Stimulated activated CD4-positive, alpha-beta T cell treated with anti-CD3 and anti-CD28 coated beads, Interleukin-12 subunit alpha, Interleukin-12 subunit beta, amount 100 ng/mL, for 24 hours (primary cell): ENCODE measurements at regions not wholly inside any gene's neighbourhood (a gene's known extent, or its start where the extent isn't known, plus 50 kb on each side); places are given as distances from the start of the nearest gene placed in this dataset.

ENCODE experiments used
- DNase-seq, 2 experiments: peaks; one replicate each; pipeline ENCODE4 v3.0.0-alpha.2; 2020; ENCODE audit warnings: low read depth in 2 of 2

DNA sequence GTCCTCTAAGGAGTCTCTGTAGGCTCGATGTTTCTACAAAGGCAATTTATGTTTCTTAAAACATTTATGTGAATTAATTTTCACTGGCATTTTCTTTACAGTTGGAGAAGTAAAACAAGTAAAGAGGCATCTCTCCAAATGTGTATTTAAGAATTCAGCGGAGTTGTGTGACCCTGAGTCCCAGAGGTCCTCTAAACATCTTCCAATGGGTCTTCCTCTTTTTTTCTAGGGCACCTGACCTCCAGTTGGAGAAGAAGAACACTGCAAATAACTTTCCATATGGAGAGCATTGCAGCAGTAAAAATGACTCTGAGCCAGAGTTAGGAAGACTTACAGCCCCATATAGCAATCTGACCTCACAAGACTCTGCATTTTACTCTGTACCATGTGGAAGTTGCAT is 480.5 kb upstream of the RAG2 start:
- no peak for DNase-seq

GRCh38 chr11:37076866-37077265 is 478.8 kb upstream of the RAG2 start:
- DNase-seq = no peak

DNA sequence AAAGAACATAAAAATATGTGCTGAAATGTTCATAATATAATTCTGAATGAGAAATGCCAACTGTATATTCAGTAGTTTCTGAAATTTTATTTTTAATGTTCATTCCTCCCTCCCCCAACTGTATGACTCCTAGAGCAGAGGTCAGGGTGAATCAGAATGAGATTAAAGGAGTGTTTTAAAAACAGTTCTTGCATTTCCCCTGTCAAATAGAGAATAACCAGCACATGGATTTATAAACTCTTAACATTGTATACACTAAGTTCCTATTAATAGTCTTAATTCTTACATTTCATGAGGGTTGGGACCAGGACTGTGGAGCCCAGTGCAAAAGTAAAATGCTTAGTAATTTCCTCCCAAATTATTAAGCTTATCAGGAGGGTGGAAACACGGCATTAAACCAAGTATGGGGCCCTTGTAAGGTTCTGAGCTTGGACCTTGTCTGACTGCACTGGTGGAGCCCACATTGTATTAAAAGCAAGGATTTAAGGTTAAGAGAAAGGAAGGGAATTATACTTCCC is 474.6 kb upstream of the RAG2 start:
- DNase-seq = no peak

GRCh38 chr11:37050311-37050710 is 452.3 kb upstream of the RAG2 start:
- no peak for DNase-seq

- no peak for DNase-seq
Measured at GRCh38 chr11:37040921-37041320, 442.9 kb upstream of the RAG2 start.

GRCh38 chr11:37038911-37039310 is 440.9 kb upstream of the RAG2 start:
- no peak for DNase-seq

- no peak for DNase-seq
Measured at GRCh38 chr11:37026741-37027140, 428.7 kb upstream of the RAG2 start.

DNA sequence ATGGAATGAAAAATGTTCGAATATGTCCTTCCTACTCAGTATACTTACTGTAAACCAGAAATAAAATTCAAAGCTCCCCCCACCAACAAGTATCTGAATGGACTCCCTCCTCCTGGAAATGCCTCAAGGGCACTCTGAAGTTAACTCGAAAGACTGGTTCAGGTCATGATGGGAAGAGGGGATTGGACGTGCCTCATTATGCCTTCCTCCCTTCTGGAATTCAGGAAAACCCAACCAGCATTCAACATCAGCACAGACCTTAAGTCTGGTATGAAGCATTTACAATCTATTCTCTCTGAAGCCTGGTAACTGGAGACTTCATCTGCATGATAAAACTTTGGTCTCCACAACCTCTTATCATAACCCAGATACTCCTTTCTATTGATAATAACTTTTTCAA is 428.3 kb upstream of the RAG2 start:
- no peak for DNase-seq

DNA sequence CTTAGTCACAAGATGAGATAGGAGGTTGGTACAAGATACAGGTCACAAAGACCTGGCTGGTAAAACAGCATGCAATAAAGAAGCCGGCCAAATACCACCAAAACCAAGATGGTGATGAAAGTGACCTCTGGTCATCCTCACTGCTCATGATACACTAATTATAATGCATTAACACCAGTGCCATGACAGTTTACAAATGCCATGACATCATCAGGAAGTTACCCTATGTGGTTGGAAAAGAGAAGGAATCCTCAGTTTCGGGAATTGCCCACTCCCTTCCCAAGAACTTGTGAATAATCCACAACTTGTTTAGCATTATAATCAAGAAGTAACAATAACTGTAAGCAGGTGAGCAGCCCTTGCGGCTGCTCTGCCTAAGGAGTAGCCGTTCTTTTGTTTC is 408.5 kb upstream of the RAG2 start:
- no peak for DNase-seq

GRCh38 chr11:37002831-37003230 is 404.8 kb upstream of the RAG2 start:
- DNase-seq = no peak

GRCh38 chr11:36997656-36998055 is 399.6 kb upstream of the RAG2 start:
- DNase-seq = no peak

- no peak for DNase-seq
Measured at GRCh38 chr11:36996795-36997194, 398.8 kb upstream of the RAG2 start.

- DNase-seq = no peak
Measured at GRCh38 chr11:36994208-36994607, 396.2 kb upstream of the RAG2 start.

GRCh38 chr11:36988556-36988955 is 390.5 kb upstream of the RAG2 start:
- no peak for DNase-seq

DNA sequence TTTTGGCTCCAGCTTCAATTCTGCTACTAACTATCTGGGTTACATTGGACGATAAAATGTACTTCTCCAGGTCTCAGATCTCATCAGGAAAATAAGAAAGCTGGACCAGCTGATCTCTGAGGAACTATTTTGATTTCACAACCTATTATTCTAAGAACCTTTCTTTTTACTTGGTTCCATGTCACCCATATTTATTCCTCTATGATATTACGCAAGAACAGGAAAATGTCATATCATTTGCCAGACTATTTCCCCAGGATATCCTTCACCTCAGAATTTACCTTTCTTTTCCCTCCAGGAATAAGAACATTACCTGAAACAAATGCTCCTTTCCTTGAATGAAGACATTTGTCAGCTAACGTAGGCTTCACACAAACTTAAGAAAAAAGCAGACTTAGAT is 387.5 kb upstream of the RAG2 start:
- no peak for DNase-seq

- no peak for DNase-seq
Measured at GRCh38 chr11:36976741-36977140, 378.7 kb upstream of the RAG2 start.

GRCh38 chr11:36974771-36975170 is 376.7 kb upstream of the RAG2 start:
- no peak for DNase-seq

DNA sequence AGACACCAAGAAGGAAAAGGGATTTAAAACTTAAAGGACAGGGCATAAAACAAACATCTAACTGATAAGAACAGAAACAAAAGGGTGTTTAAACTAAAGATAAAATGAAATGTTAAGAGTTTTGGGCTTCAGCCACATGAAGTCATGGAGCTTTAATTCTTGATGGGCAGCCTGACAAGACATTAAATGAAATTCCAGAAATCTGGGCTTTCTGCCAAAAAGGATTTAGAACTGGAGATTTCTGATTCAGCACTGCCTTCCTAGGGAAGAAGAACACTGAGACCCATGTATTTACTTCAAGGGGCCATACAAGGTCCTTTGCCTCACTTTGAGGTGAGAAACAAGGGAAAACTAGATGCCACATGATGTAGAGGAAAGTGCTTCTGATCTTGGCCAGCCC is 355.9 kb upstream of the RAG2 start:
- DNase-seq = no peak

DNA sequence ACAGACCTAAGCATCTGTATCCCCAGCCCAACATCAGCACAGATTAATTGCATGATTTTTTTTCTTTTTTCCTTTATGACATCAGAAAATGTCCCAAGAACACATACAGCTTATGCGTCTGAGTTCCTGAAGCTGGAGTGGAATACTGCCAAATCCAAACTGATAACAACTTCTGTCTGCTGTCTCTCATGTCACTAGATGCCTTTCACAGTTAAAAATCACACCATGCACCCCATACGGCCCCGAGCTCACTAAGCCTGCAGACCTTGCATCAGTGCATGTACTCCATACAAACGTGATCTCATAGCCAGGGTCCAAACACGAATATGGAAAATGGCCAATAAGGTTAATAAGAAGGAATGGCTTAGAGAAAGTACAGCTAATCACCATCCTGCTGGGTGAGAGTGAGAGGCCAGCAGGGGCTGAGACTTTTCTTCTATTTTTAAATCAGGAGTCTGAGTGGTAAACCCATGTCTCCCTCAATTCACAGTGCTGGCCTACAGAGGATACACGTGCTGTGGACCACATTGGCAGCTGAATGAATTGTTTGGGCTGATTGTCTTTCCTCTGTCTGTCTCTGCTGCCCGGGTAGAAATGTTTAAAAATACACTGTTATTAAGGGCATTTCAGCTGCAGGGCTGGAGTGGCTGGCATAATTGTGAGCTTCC is 350.6 kb upstream of the RAG2 start:
- DNase-seq = no peak

GRCh38 chr11:36945384-36945783 is 347.3 kb upstream of the RAG2 start:
- no peak for DNase-seq

DNA sequence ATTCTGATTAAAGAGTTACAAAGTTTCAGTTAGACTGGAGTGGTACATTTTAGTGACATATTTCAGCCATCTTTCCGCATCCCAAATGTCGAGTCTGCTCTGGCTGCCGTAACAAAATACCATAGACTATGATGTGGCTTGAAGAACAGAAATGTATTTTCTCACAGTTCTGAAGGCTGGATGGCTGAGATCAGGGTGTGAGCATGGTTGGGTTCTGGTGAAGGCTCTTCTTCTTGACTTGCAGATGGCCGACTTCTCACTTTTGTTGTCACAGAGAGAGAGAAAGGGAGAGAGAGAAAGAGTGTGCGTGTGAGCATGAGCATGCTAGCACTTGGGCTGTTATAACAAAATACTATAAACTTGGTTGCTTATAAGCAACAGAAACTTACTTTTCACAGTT is 335.4 kb upstream of the RAG2 start:
- no peak for DNase-seq

- DNase-seq = no peak
Measured at GRCh38 chr11:36931139-36931538, 333.1 kb upstream of the RAG2 start.

DNA sequence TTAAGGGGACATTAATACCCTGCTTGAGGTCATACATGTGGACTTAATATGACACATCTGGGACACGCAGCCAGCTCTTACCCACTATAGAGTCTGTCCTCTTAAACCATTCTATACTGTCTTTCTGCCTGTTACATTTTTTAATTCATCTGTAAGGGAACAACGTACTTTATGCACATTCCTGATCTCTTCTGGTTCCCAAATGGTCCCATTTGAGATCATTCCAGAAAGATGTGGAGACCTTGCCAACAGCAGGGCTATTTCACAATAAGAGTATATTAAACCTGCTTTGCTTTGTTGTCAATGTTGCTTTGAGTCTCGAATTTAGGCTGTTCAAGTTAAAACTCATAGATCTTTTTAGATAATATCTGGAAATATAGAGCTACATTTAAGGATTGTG is 332.2 kb upstream of the RAG2 start:
- no peak for DNase-seq

- no peak for DNase-seq
Measured at GRCh38 chr11:36929401-36929800, 331.4 kb upstream of the RAG2 start.
